Body of pancreas (tissue), 4 donors: ENCODE measurements at regions not wholly inside any gene's neighbourhood (a gene's known extent, or its start where the extent isn't known, plus 50 kb on each side); places are given as distances from the start of the nearest gene placed in this dataset.

Source experiments
- CTCF ChIP-seq, 7 experiments: fragments of 450-650 bp in 4 of 7; fragments of 200-600 bp in 3 of 7; sonication (generic) in 3 of 7; IDR thresholded peaks; one replicate each; pipeline ENCODE4 v1.5.1; 2016 to 2019; ENCODE audit warnings: antibody characterized with exemption in 7 of 7
- POLR2A ChIP-seq, 3 donors: fragments of 450-650 bp; IDR thresholded peaks; one replicate each; pipeline ENCODE4 v1.6.1; 2016; ENCODE audit warnings: antibody characterized with exemption in 3 of 3, mild to moderate bottlenecking in 2 of 3

- TF ChIP-seq POLR2A (IDR thresholded peaks at IDR 0.05) (no peak), CTCF (IDR thresholded peaks at IDR 0.05) (no peak)
Observed at GRCh38 chr2:51149725-51150124, 117.8 kb upstream of the NRXN1 start.
